Spleen (tissue), 11 donors: ENCODE measurements at regions not wholly inside any gene's neighbourhood (a gene's known extent, or its start where the extent isn't known, plus 50 kb on each side); places are given as distances from the start of the nearest gene placed in this dataset.
"Not testable (repeated sequence)": the region's sequence is repeated elsewhere in the genome, so short reads cannot be mapped to it uniquely, and the experiment has no call there.

Experiments used
- DNase-seq: peaks from one replicate; pipeline ENCODE4 v3.0.0-alpha.2; 2020
- H3K27ac ChIP-seq, 8 donors: fragments of 200-600 bp; sonication (generic) in 7 of 8; 1 replicate in 4 of 8; 2 replicates in 4 of 8; pipeline versions ENCODE4 v1.5.0 to v1.8.0; 2016 to 2021; ENCODE audit warnings: inconsistent platforms in 4 of 8, mild to moderate bottlenecking in 4 of 8, moderate library complexity in 1 of 8
- H3K27me3 ChIP-seq, 7 donors: fragments of 200-600 bp; sonication (generic) in 6 of 7; replicated peaks in 1 of 7; 1 replicate in 4 of 7; 2 replicates in 3 of 7; pipeline versions ENCODE4 v1.5.0 to v1.8.0; 2016 to 2021; ENCODE audit warnings: inconsistent platforms in 3 of 7, mild to moderate bottlenecking in 1 of 7
- H3K36me3 ChIP-seq, 6 donors: fragments of 200-600 bp; sonication (generic) in 5 of 6; 1 replicate in 4 of 6; 2 replicates in 2 of 6; pipeline versions ENCODE4 v1.5.0 to v1.8.0; 2016 to 2021; ENCODE audit warnings: inconsistent platforms in 2 of 6
- H3K4me1 ChIP-seq, 6 donors: fragments of 200-600 bp; sonication (generic) in 5 of 6; 1 replicate in 3 of 6; 2 replicates in 3 of 6; pipeline versions ENCODE4 v1.5.0 to v1.8.0; 2016 to 2021; ENCODE audit warnings: inconsistent platforms in 3 of 6
- H3K4me3 ChIP-seq, 8 donors: fragments of 200-600 bp; sonication (generic) in 7 of 8; 1 replicate in 4 of 8; 2 replicates in 4 of 8; pipeline versions ENCODE4 v1.5.0 to v1.8.0; 2016 to 2021; ENCODE audit warnings: inconsistent platforms in 4 of 8, mild to moderate bottlenecking in 4 of 8, moderate library complexity in 2 of 8
- H3K9me3 ChIP-seq, 8 donors: fragments of 200-600 bp; sonication (generic) in 7 of 8; 1 replicate in 4 of 8; 2 replicates in 4 of 8; pipeline versions ENCODE4 v1.5.0 to v1.8.0; 2016 to 2021; ENCODE audit warnings: inconsistent platforms in 4 of 8
- CTCF ChIP-seq, 11 experiments: fragments of 200-600 bp in 7 of 11; fragments of 450-650 bp in 4 of 11; sonication (generic) in 4 of 11; IDR thresholded peaks in 8 of 11; conservative IDR thresholded peaks in 3 of 11; 1 replicate in 7 of 11; 2 replicates in 4 of 11; pipeline versions ENCODE4 v1.4.0 to v1.8.0; 2016 to 2021; ENCODE audit warnings: antibody characterized with exemption in 11 of 11, inconsistent platforms in 4 of 11, mild to moderate bottlenecking in 1 of 11
- POLR2A ChIP-seq, 3 donors: fragments of 450-650 bp; IDR thresholded peaks; one replicate each; pipeline ENCODE4 v1.5.1; 2017; ENCODE audit warnings: antibody characterized with exemption in 3 of 3, mild to moderate bottlenecking in 1 of 3
- POLR2AphosphoS5 ChIP-seq, 3 donors: sonication (generic); formaldehyde crosslinking; IDR thresholded peaks; one replicate each; pipeline ENCODE4 v1.5.1; 2017; ENCODE audit warnings: antibody characterized with exemption in 3 of 3
- WGBS, 5 donors: extraction: QIAGEN DNeasy Blood & Tissue Kit in 3 of 5; methylation state at CpG; one replicate each; pipeline versions ENCODE4 v1.1.5 to v1.1.7; 2013 to 2018; 5-methylcytosine and 5-hydroxymethylcytosine counted together
- intact Hi-C: fragments of 100-400 bp; cut with DNase I; formaldehyde crosslinking; loops from one replicate; pipeline ENCODE4 v1.15.0; 2023; ENCODE audit warnings: low total_unique reads
- donor health status: healthy with polysubstance abuse.
- donor health status: DM: no; HTN: no; CAD: no; lungs with moderate emphysema.
- donor health status: DM: no; HTN: no; CAD: no.
- donor health status: Bipolar disorder and iron deficiency.
- donor health status: healthy.
- donor health status: DM: no; HTN: no; CAD: no.
- donor health status: DM: yes; HTN: yes; CAD: no.

GRCh38 chr20:25761596-25761995 is 64.9 kb upstream of the ZNF337 start:
- Histone ChIP-seq H3K27ac (no peak overlapping the region), H3K27me3 (peaks cover 0 to 10% (median 0%) of the 10 kb centered on the region in 7 donors), H3K36me3 (no peaks in the 10 kb centered on the region), H3K9me3 (no peaks in the 10 kb centered on the region), H3K4me3 (no peak overlapping the region), H3K4me1 (no peaks in the 10 kb centered on the region)
- TF ChIP-seq POLR2A (IDR thresholded peaks at IDR 0.05) (no peak), CTCF (IDR thresholded peaks at IDR 0.05 in 8 of 11, conservative IDR thresholded peaks at IDR 0.05 in 3 of 11) (no peak), POLR2AphosphoS5 (IDR thresholded peaks at IDR 0.05) (no peak)
- DNase-seq = no peak
- intact Hi-C loops = no loop called here

- H3K36me3 ChIP-seq, H3K4me3 ChIP-seq, DNase-seq, H3K9me3 ChIP-seq, intact Hi-C loops, H3K4me1 ChIP-seq, H3K27ac ChIP-seq: not testable (repeated sequence)
- H3K27me3 ChIP-seq = peaks cover 0 to 10% (median 0%) of the 10 kb centered on the region in 7 donors
- WGBS, 5 donors = 67 to 80% (median 73%) methylated on average over 2 of the region's 2 CpGs
Observed at GRCh38 chr20:25761046-25761445, 64.4 kb upstream of the ZNF337 start.

GRCh38 chr20:25750765-25751696 is 54.4 kb upstream of the ZNF337 start:
- Histone ChIP-seq H3K9me3 (no peaks in the 10 kb centered on the region), H3K27me3 (no peaks in the 10 kb centered on the region), H3K4me1 (peaks cover 0 to 5% (median 0%) of the 10 kb centered on the region in 6 donors), H3K4me3 (peak overlapping the region; percentile 14 to 67 (median 32)), H3K27ac (peak overlapping the region in 2 of 8 donors; percentile 26 to 43), H3K36me3 (no peaks in the 10 kb centered on the region)
- peak; percentile 86 for DNase-seq
- 23 to 59% (median 44%) methylated on average over 35 to 36 of the region's 36 CpGs for WGBS, 5 donors
- no peak for TF ChIP-seq POLR2A (IDR thresholded peaks at IDR 0.05)
- TF ChIP-seq POLR2AphosphoS5 (IDR thresholded peaks at IDR 0.05) = peak in 2 of 3 donors; percentile 60 to 69
- TF ChIP-seq CTCF (IDR thresholded peaks at IDR 0.05 in 8 of 11, conservative IDR thresholded peaks at IDR 0.05 in 3 of 11) = no peak
- intact Hi-C loops = no loop called here

GRCh38 chr20:25750220-25750764 is 53.6 kb upstream of the ZNF337 start:
- peak overlapping the region in 6 of 8 donors; percentile 14 to 67 (median 32) for H3K4me3 ChIP-seq
- peak overlapping the region in 1 of 8 donors; percentile 43 for H3K27ac ChIP-seq
- 86 to 91% (median 89%) methylated on average over 8 to 9 of the region's 9 CpGs for WGBS, 5 donors

More at GRCh38 chr20:25750220-25750764, 53.6 kb upstream of the ZNF337 start:
- peaks cover 0 to 5% (median 0%) of the 10 kb centered on the region in 6 donors for H3K4me1 ChIP-seq
- no peaks in the 10 kb centered on the region for H3K27me3 ChIP-seq
- TF ChIP-seq CTCF (IDR thresholded peaks at IDR 0.05 in 8 of 11, conservative IDR thresholded peaks at IDR 0.05 in 3 of 11) = no peak
- no peak for TF ChIP-seq POLR2AphosphoS5 (IDR thresholded peaks at IDR 0.05)
- no peak for TF ChIP-seq POLR2A (IDR thresholded peaks at IDR 0.05)
- intact Hi-C loops = no loop called here
- no peaks in the 10 kb centered on the region for H3K36me3 ChIP-seq
- DNase-seq = no peak
- no peaks in the 10 kb centered on the region for H3K9me3 ChIP-seq
